ENCODE measurements at regions not wholly inside any gene's neighbourhood (a gene's known extent, or its start where the extent isn't known, plus 50 kb on each side); places are given as distances from the start of the nearest gene placed in this dataset.

GRCh38 chr16:55088098-55088497 lies 157.4 kb downstream of the IRX5 start:
- TF ChIP-seq CTCF (IDR thresholded peaks at IDR 0.05) (no peak), TAF1 (IDR thresholded peaks at IDR 0.05; ENCODE audit: borderline replicate concordance, low read depth, low read length) (no peak), CHD2 (IDR thresholded peaks at IDR 0.05; ENCODE audit: low read length, partially characterized antibody) (no peak), EP300 (IDR thresholded peaks at IDR 0.05; ENCODE audit: borderline replicate concordance in 1 of 2, low read depth in 1 of 2, low read length in 1 of 2) (no peak), POLR2AphosphoS5 (IDR thresholded peaks at IDR 0.05; ENCODE audit: low read depth, low read length) (no peak), RCOR1 (IDR thresholded peaks at IDR 0.05; ENCODE audit: low read length) (no peak), YY1 (IDR thresholded peaks at IDR 0.05; ENCODE audit: low read depth) (no peak), USF2 (IDR thresholded peaks at IDR 0.05; ENCODE audit: borderline replicate concordance, low read depth, low read length) (no peak), SIN3A (IDR thresholded peaks at IDR 0.05; ENCODE audit: borderline replicate concordance, low read depth, low read length) (no peak), REST (IDR thresholded peaks at IDR 0.05; ENCODE audit: low read depth, low read length) (no peak), JUND (IDR thresholded peaks at IDR 0.05) (no peak), GABPA (IDR thresholded peaks at IDR 0.05; ENCODE audit: low read depth) (no peak)

Data from SK-N-SH (cell line).